ENCODE measurements at regions not wholly inside any gene's neighbourhood (a gene's known extent, or its start where the extent isn't known, plus 50 kb on each side); places are given as distances from the start of the nearest gene placed in this dataset.

GRCh38 chr5:166772770-166773169, 1518.7 kb upstream of the WWC1 start:
- no peak overlapping the region for H3K27ac ChIP-seq
- H3K9me2 ChIP-seq (replicated peaks; ENCODE audit: insufficient read depth) = no peaks in the 10 kb centered on the region
- H3K79me2 ChIP-seq = no peaks in the 10 kb centered on the region
- H3K4me2 ChIP-seq = no peak overlapping the region
- no peak for DNase-seq (ENCODE audit: low spot score)
- H3K4me3 ChIP-seq = no peak overlapping the region
- 0% methylated on average over 1 of the region's 1 CpG for WGBS (ENCODE audit: low lambda C conversion rate, missing lambda C conversion rate)
- TF ChIP-seq CTCF (IDR thresholded peaks at IDR 0.05; ENCODE audit: poor library complexity) (no peak), EZH2phosphoT487 (IDR thresholded peaks at IDR 0.05; ENCODE audit: low read depth, severe bottlenecking, unreplicated experiment) (no peak), EZH2 (IDR thresholded peaks at IDR 0.05; ENCODE audit: borderline replicate concordance) (no peak)
- no peaks in the 10 kb centered on the region for H3K27me3 ChIP-seq
- no peaks in the 10 kb centered on the region for H3K4me1 ChIP-seq (ENCODE audit: insufficient read depth)
- no peak overlapping the region for H2AFZ ChIP-seq
- H4K20me1 ChIP-seq (ENCODE audit: insufficient read depth, poor library complexity, severe bottlenecking) = no peaks in the 10 kb centered on the region
- H3K36me3 ChIP-seq (replicated peaks; ENCODE audit: insufficient read depth, low read depth) = no peaks in the 10 kb centered on the region
- peaks cover 10% of the 10 kb centered on the region for H3K9me3 ChIP-seq (ENCODE audit: low read depth)

- 44% methylated on average over 4 of the region's 4 CpGs for WGBS (ENCODE audit: low lambda C conversion rate, missing lambda C conversion rate)
- no peaks in the 10 kb centered on the region for H3K9me3 ChIP-seq (ENCODE audit: low read depth)
- no peaks in the 10 kb centered on the region for H4K20me1 ChIP-seq (ENCODE audit: insufficient read depth, poor library complexity, severe bottlenecking)
- TF ChIP-seq EZH2 (IDR thresholded peaks at IDR 0.05; ENCODE audit: borderline replicate concordance) = no peak
- TF ChIP-seq CTCF (IDR thresholded peaks at IDR 0.05; ENCODE audit: poor library complexity) = no peak
- no peak for TF ChIP-seq EZH2phosphoT487 (IDR thresholded peaks at IDR 0.05; ENCODE audit: low read depth, severe bottlenecking, unreplicated experiment)
- H3K79me2 ChIP-seq = no peaks in the 10 kb centered on the region
- DNase-seq (ENCODE audit: low spot score) = no peak
- no peak overlapping the region for H3K27ac ChIP-seq
- H2AFZ ChIP-seq = no peak overlapping the region
- no peak overlapping the region for H3K4me3 ChIP-seq
- H3K4me1 ChIP-seq (ENCODE audit: insufficient read depth) = no peaks in the 10 kb centered on the region
- H3K4me2 ChIP-seq = no peak overlapping the region
- H3K36me3 ChIP-seq (replicated peaks; ENCODE audit: insufficient read depth, low read depth) = no peaks in the 10 kb centered on the region
- H3K9me2 ChIP-seq (replicated peaks; ENCODE audit: insufficient read depth) = no peaks in the 10 kb centered on the region
- H3K27me3 ChIP-seq = no peaks in the 10 kb centered on the region
Measured at GRCh38 chr5:166781737-166782136, 1509.7 kb upstream of the WWC1 start.

GRCh38 chr5:166784545-166785078, 1506.8 kb upstream of the WWC1 start:
- Histone ChIP-seq H3K4me2 (no peak overlapping the region), H3K27ac (no peak overlapping the region), H3K36me3 (replicated peaks; ENCODE audit: insufficient read depth, low read depth) (no peaks in the 10 kb centered on the region), H3K4me1 (ENCODE audit: insufficient read depth) (no peaks in the 10 kb centered on the region), H3K27me3 (no peaks in the 10 kb centered on the region), H3K9me3 (ENCODE audit: low read depth) (no peaks in the 10 kb centered on the region), H2AFZ (no peak overlapping the region), H3K4me3 (no peak overlapping the region), H3K79me2 (no peaks in the 10 kb centered on the region), H4K20me1 (ENCODE audit: insufficient read depth, poor library complexity, severe bottlenecking) (no peaks in the 10 kb centered on the region), H3K9me2 (replicated peaks; ENCODE audit: insufficient read depth) (no peaks in the 10 kb centered on the region)
- no peak for DNase-seq (ENCODE audit: low spot score)
- TF ChIP-seq CTCF (IDR thresholded peaks at IDR 0.05; ENCODE audit: poor library complexity) (no peak), EZH2 (IDR thresholded peaks at IDR 0.05; ENCODE audit: borderline replicate concordance) (no peak), EZH2phosphoT487 (IDR thresholded peaks at IDR 0.05; ENCODE audit: low read depth, severe bottlenecking, unreplicated experiment) (no peak)
- WGBS (ENCODE audit: low lambda C conversion rate, missing lambda C conversion rate) = 97% methylated on average over 29 of the region's 29 CpGs

- Histone ChIP-seq H3K36me3 (replicated peaks; ENCODE audit: insufficient read depth, low read depth) (no peaks in the 10 kb centered on the region), H3K27me3 (no peaks in the 10 kb centered on the region), H4K20me1 (ENCODE audit: insufficient read depth, poor library complexity, severe bottlenecking) (no peaks in the 10 kb centered on the region), H3K4me3 (no peak overlapping the region), H3K9me2 (replicated peaks; ENCODE audit: insufficient read depth) (no peaks in the 10 kb centered on the region), H3K79me2 (no peaks in the 10 kb centered on the region), H3K4me2 (no peak overlapping the region), H3K27ac (no peak overlapping the region), H3K4me1 (ENCODE audit: insufficient read depth) (no peaks in the 10 kb centered on the region), H3K9me3 (ENCODE audit: low read depth) (no peaks in the 10 kb centered on the region), H2AFZ (no peak overlapping the region)
- TF ChIP-seq CTCF (IDR thresholded peaks at IDR 0.05; ENCODE audit: poor library complexity) = no peak
- no peak for TF ChIP-seq EZH2phosphoT487 (IDR thresholded peaks at IDR 0.05; ENCODE audit: low read depth, severe bottlenecking, unreplicated experiment)
- no peak for TF ChIP-seq EZH2 (IDR thresholded peaks at IDR 0.05; ENCODE audit: borderline replicate concordance)
- 97% methylated on average over 2 of the region's 2 CpGs for WGBS (ENCODE audit: low lambda C conversion rate, missing lambda C conversion rate)
- no peak for DNase-seq (ENCODE audit: low spot score)
Measured at GRCh38 chr5:166786178-166786577, 1505.3 kb upstream of the WWC1 start.

All from hepatocyte (in vitro differentiated cells).